EL (cell line): ENCODE measurements at regions not wholly inside any gene's neighbourhood (a gene's known extent, or its start where the extent isn't known, plus 50 kb on each side); places are given as distances from the start of the nearest gene placed in this dataset.
"Not testable (repeated sequence)": the region's sequence is repeated elsewhere in the genome, so short reads cannot be mapped to it uniquely, and the experiment has no call there.

ENCODE experiments used
- DNase-seq: peaks from one replicate; pipeline ENCODE4 v3.0.0-alpha.2; 2016

DNA sequence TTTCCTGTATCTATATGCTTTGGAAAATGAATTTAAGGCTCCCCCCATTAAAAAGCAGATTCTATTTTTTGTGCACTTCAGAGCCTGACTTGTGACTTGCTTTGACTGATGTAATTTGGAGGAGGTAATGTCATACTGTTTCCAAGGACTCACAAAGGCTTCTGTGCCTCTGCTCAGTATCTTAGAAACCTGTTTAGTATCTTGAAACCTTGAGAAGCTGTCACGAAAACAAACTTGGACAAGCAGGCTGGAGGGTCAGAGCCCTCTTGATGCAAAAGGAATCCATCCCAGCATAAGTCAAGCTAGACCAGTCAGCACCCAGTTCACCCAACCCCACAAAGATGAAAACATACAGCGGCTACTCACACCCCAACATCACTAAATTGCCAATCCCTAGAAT lies 560.0 kb upstream of the PCDH7 start:
- DNase-seq: no peak

DNA sequence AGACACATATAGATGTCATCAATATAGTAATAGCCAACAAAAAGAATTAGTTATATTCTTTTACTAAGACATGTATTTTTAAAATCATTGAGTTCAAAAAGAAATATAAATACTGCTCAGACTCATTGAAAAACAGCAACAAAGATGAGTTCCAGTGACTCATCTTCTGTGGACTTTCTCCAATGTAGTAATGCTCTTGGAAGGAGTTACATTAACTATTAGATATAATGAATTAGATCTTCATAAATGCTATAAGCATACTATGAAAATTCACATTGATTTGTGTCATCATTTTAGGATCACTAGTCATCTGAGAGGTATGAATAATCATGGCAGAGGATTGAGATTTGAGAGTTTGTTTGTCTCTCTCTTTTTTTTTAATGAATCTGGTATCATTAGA lies 547.8 kb upstream of the PCDH7 start:
- DNase-seq: peak; percentile 59

DNA sequence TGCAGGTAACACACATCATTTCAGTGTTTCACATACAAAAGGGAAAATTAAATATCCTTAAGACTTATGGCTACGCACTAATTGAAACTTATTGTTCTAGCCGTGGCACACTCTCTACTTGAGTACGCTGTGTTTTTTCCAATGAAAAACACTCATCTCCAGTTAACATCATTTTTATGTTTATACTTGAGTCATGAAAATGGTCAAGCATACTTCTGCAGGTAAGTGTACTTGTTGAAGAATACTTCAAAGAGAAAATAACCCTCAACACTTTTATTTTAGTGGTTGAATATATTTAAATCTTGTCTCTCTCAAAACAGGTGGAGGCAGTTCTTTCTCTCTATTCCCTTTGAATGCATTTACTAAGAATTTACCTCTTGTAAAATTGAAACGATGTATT lies 538.7 kb upstream of the PCDH7 start:
- no peak for DNase-seq

GRCh38 chr4:30181918-30182317 lies 538.3 kb upstream of the PCDH7 start:
- peak; percentile 28 for DNase-seq

DNA sequence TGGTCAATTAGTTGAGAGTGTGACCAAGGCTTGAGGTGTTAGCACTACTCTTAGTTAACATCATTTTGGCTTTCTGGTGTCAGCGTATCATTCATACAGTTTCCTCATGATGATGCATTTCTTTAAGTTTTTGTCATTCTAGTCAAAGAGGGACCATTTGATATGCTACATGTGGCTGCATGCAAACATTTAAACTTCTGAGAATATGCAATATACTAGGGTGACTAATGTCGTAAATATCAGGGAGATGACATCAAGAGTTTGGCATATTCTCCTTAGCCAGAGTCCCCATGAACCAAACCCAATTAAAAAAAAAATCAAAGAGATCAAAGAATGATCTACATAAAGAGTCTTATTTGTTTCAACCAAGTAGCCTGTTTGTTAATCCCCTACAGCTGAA lies 537.4 kb upstream of the PCDH7 start:
- peak; percentile 65 for DNase-seq

DNA sequence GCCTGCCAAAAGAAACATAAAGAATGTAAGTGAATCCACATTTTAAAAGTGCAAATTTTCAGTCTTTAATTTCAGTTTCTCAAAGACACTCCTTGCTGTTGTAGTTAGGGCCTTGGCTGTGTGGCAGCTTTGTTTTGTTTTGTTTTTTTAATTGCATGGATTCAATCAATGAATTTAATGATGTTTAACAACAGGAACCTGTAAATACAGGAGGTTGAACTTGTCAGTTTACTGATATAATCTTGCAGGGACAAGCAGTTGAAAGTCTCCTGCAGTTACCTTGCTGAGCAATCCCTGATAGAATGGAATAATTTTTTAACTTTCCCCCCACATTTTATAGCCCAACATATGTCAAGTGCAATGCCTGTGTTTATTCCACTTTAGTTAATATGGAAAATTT lies 528.3 kb upstream of the PCDH7 start:
- no peak for DNase-seq

DNA sequence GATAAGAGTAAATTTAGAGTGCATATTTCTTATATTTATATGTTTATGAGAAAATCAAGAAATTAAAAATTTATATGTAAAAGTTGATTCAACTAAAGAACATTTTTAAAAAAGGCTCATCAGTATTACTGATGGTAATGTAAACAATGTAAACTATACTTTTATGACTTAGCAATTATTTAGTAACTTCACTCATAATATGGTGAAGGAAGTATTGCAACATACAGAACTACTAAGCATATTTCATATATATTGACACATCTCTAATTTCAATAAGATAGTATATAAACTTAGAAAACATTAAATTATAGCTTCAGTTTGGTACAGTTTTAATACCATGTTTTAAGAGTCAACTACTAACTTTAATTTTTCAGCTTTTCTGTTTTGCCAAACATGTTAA lies 512.8 kb upstream of the PCDH7 start:
- no peak for DNase-seq

DNA sequence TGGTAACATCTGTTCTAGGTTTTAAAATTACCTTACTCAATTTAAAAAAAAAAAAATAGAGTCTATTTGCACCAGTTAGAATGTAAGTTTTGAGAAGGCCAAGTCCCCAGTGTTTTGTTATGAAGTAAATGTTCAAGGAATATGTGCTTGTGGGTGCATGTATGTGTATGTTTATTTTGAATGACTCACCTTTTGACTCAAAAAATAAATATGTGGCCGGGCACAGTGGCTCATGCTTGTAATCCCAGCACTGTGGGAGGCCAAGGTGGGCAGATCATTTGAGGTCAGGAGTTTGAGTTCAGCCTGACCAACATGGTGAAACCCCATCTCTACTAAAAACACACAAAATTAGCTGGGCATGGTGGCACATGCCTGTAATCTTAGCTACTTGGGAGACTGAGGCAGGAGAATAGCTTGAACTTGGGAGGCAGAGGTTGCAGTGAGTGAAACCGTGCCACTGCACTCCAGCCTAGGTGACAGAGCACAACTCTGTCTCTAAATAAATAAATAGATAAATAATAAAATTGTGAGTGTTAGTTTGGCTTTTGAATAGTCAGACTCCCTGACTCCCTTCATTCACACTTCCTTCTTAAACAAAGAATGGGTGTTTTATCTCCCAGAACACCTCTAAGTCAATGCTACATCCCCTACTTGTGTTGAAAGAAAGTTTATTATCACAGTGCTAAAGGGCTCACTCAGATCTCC lies 511.3 kb upstream of the PCDH7 start:
- peak; percentile 63 for DNase-seq

- DNase-seq: not testable (repeated sequence)
These were observed 504.2 kb upstream of the PCDH7 start for GRCh38 chr4:30215973-30216372.

- DNase-seq: no peak
These were observed 475.0 kb upstream of the PCDH7 start for GRCh38 chr4:30245140-30245539.

GRCh38 chr4:30256116-30256832 lies 463.9 kb upstream of the PCDH7 start:
- peak; percentile 48 for DNase-seq

DNA sequence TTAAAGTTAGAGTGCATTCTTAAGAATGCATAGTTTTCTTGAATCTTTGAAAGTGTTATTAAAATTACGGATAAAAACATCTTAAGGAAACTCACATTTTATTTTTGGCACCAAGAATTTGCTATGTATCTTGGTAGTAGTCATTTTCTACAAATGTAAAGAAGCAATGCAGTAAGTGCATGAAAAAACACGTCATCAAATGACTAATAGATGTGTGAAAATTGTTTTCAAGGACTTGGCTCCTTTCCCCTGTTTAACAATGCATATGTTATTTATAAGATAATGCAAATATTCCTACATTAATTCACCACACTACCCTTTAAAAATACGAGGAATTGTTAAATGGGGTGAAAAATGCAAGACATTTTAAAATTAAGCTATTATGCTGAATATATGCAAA lies 461.2 kb upstream of the PCDH7 start:
- peak; percentile 30 for DNase-seq

GRCh38 chr4:30262379-30262778 lies 457.8 kb upstream of the PCDH7 start:
- no peak for DNase-seq

DNA sequence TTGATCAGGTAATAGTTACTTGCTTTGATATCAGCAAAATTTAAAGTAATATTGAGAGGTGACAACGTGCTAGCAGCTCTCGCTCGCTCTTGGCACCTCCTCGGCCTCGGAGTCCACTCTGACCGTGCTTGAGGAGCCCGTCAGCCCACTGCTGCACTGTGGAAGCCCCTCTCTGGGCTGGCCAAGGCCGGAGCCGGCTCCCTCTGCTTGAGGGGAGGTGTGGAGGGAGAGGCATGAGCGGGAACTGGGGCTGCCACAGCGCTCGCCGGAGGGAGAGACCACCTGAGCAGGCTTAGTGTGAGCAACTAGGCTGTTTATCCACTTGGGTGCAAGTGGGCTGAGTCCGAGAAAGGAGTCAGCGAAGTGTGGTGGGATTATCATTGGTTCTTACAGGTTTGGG lies 455.7 kb upstream of the PCDH7 start:
- no peak for DNase-seq

DNA sequence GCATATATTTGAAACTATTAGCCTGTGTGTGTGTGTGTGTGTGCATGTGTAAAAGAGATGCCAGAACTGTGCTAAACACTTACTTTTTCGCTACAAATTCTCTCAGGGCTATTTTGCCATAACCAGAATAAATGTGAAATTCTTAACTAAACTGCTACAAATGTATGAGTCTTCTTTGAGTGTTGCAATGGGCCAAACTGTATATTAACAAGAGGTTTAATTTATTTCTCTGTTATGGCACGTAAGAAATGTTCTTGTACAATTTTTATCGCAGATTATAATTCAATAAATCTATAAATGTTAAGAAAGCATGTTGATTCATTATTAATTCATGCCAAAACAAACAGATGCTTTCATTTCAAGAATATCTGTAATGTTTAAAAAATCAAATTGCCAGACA lies 454.5 kb upstream of the PCDH7 start:
- DNase-seq: peak; percentile 18

DNA sequence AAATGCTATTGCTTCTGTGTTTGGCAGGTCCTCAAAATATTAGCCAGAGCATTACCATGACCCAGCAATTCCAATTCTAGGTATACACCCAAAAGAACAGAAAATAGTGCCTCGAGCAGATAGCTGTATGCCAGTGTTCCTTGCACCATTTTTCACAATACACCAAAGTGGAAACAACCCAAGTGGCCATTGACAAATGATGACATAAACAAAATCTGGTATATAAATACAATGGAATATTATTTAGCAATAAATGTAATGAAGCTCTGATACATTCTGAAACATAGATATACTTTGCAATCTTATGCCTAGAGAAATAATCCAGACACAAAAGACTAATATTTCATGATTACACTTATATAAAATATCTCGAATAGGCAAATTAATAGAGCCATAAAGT lies 451.8 kb upstream of the PCDH7 start:
- no peak for DNase-seq

DNA sequence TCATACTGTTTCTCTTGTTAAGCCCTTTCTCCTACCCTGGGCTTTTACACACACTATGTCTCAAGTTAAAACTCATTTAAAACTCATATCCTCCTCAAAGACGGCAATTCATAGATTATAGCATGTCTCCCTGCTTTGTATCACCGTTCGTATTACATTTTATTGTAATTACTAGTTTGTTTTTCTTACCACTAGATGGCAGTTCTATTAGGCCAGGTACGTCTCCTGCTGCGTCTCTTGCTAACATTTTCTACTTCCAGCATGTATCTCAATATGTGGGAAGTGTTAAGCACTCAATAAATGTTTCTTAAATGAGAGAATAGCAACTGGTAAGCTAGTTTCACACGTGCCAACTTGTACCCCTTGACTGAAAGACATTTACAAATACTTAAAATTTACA lies 450.3 kb upstream of the PCDH7 start:
- no peak for DNase-seq

DNA sequence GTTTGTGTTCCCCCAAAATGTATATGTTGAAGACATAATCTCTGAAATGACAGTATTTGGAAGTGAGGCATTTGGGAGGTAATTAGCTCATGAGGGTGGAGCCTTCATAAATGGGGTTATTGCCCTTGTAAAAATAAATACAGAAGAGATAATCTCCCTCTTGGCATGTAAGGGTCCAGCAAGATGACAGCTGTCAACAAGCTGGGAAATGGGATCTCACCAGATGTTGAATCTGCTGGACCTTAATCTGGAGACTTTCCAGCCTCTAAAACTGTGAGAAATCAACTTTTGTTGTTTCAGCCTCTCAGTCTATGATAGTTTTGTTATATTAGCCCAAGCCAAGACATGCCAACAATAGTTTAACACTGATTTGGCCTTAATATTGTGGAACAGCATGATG lies 438.2 kb upstream of the PCDH7 start:
- DNase-seq: peak; percentile 19

DNA sequence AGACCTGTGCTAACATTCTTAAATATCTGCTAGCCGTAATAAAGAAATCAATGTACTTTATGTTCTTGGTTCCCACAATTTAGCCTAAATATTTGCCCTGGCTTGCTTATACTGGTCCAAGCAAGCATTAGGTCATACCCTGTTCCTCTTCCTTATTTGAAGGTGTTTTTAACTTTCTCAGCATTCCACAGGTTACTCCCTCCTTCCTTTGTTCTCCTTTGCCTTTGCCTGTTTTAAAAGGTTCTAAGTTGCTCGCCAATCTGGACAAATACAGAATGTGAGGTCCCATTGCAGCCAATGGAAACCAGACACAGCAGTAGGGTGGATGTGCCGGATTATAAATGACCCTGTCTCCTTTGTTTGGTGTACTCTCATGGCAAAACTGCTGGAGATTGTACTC lies 436.8 kb upstream of the PCDH7 start:
- no peak for DNase-seq

DNA sequence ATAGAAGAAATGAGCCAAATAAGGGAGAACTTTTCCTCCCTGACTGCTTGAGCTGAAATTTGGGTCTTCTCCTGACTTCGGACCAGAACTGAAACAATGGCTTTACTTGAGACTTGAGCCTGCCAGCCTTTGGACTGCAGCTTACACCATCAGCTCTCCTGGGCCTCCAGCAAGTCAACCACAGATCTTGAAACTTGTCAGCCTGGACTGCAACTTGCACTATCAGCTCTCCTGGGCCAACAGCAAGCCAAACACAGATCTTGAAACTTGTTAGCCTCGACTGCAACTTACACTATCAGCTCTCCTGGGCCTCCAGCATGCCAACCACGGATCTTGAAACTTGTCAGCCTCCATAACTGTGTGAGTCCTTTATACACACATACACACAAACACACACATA lies 425.9 kb upstream of the PCDH7 start:
- no peak for DNase-seq

DNA sequence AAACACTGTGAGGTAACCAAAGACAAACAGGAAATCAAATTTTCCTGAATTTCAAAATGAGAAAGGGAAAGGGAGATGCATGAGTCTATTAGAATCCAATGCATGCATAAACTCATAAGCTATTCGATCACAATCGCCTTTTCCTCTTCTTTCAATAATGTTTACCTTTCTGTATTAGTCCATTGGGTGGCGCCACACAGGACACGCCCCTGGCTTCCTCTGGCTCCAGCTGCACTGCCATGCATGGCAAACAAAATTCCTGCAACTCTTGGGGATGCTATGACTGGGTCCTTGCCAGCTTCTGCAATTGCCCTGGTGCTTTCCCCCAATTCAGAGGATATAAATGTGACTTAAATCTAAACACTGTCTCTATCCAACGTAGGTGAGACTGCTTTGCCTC lies 424.5 kb upstream of the PCDH7 start:
- no peak for DNase-seq

DNA sequence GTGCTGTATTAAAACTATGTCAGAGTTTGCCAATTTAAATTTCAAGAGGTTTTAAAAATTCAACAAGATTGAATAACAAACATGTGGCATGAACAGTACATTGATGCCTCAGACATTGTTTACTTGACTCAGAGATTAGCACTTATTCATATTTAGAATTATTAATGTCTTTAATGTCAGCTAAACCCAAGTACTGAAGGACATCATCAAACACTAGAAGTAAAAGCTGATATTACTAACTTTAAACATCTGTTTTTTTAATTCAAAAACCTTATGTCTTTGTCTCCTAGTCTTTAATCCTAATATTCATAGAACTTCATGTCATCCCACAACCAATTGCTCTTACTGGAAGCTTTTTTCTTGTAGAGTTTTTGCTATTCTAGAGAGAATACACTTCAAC lies 406.2 kb upstream of the PCDH7 start:
- no peak for DNase-seq

DNA sequence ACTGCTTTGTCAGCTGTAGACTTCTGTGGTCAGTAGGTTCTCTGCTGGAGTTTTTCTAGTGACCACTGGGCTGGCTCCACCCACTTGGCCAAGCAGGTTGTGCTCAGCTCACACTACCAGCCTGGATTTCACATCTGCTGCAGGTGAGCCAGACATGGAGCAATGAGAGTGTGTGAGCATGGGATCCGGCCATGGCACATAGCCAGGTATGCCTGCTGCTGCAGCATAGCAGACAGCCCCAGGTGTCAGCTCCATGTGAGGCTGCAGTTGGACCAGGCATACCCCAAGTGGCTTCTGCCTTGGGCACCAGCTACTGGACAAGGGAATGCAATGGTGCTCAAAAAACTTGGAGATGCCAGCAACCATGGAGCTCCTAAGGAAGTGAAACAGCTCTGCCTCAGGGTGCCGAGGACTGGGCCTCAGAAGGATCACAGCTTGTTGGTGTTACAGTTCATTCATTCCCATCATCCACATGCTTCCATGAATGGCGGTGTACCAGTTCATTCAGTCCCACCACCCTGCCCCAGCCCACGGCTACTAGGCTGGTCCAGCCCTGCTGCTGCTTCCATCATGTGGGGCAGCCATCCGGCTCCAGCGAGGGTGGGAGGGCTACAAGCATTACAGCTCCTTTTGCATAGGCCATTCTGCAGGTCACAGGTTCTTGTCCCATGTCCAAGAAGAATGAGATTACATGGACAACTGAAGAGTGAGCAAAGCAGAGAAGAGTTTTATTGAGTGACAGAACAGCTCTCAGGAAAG lies 389.1 kb upstream of the PCDH7 start:
- no peak for DNase-seq

- DNase-seq: no peak
These were observed 378.4 kb upstream of the PCDH7 start for GRCh38 chr4:30341731-30342130.
